Body of pancreas (tissue), 4 donors: ENCODE measurements at regions not wholly inside any gene's neighbourhood (a gene's known extent, or its start where the extent isn't known, plus 50 kb on each side); places are given as distances from the start of the nearest gene placed in this dataset.

Experiments
- ATAC-seq: fragments of 150-250 bp; one replicate; pipeline ENCODE4 v1.9.1; 2016
- DNase-seq, 4 donors: peaks; one replicate each; pipeline ENCODE4 v3.0.0-alpha.2; 2019
- H3K27ac ChIP-seq, 4 donors: fragments of 200-600 bp; sonication (generic); 1 replicate in 3 of 4; 2 replicates in 1 of 4; pipeline versions ENCODE4 v1.5.1 to v1.6.1; 2016 to 2019; ENCODE audit warnings: mild to moderate bottlenecking in 1 of 4, mixed read lengths in 1 of 4, moderate library complexity in 1 of 4
- H3K27me3 ChIP-seq, 2 donors: fragments of 200-600 bp; sonication (generic); one replicate each; pipeline ENCODE4 v1.6.0; 2016; ENCODE audit warnings: mild to moderate bottlenecking in 1 of 2
- H3K36me3 ChIP-seq, 2 donors: fragments of 200-600 bp; sonication (generic); replicated peaks in 1 of 2; 2 replicates each; pipeline ENCODE4 v1.5.1; 2016; ENCODE audit warnings: low read depth in 2 of 2; ENCODE audit not compliant: insufficient read depth in 1 of 2
- H3K4me1 ChIP-seq: fragments of 200-600 bp; sonication (generic); one replicate; pipeline ENCODE4 v1.6.0; 2016
- H3K4me3 ChIP-seq, 2 donors: fragments of 200-600 bp; sonication (generic); 1 replicate in 1 of 2; 2 replicates in 1 of 2; pipeline ENCODE4 v1.5.1; 2016 to 2019
- H3K9me3 ChIP-seq, 3 donors: fragments of 200-600 bp; sonication (generic); 1 replicate in 2 of 3; 2 replicates in 1 of 3; pipeline ENCODE4 v1.5.1; 2016
- CTCF ChIP-seq, 7 experiments: fragments of 450-650 bp in 4 of 7; fragments of 200-600 bp in 3 of 7; sonication (generic) in 3 of 7; IDR thresholded peaks; one replicate each; pipeline ENCODE4 v1.5.1; 2016 to 2019; ENCODE audit warnings: antibody characterized with exemption in 7 of 7
- POLR2A ChIP-seq, 3 donors: fragments of 450-650 bp; IDR thresholded peaks; one replicate each; pipeline ENCODE4 v1.6.1; 2016; ENCODE audit warnings: antibody characterized with exemption in 3 of 3, mild to moderate bottlenecking in 2 of 3
- WGBS, 2 donors: methylation state at CpG; one replicate each; pipeline ENCODE4 v1.1.5; 2017; 5-methylcytosine and 5-hydroxymethylcytosine counted together
- intact Hi-C: fragments of 100-400 bp; cut with DNase I; formaldehyde crosslinking; loops from one replicate; pipeline ENCODE4 v1.15.1; 2023

- no peak for ATAC-seq
- DNase-seq = no peak
- WGBS, 2 donors = 70 to 89% methylated on average over 10 to 12 of the region's 16 CpGs
These were observed 582.9 kb downstream of the BRD1 start for GRCh38 chr22:49244466-49245420.

GRCh38 chr22:49243965-49244364, 583.7 kb downstream of the BRD1 start:
- no peak overlapping the region for H3K27ac ChIP-seq
- TF ChIP-seq POLR2A (IDR thresholded peaks at IDR 0.05) (no peak), CTCF (IDR thresholded peaks at IDR 0.05) (no peak)
- ATAC-seq (no peak), DNase-seq (no peak)
- no peaks in the 10 kb centered on the region for H3K4me1 ChIP-seq
- 74 to 77% methylated on average over 3 to 7 of the region's 7 CpGs for WGBS, 2 donors
- H3K4me3 ChIP-seq = no peak overlapping the region
- intact Hi-C loops = no loop called here
- no peaks in the 10 kb centered on the region for H3K36me3 ChIP-seq
- H3K9me3 ChIP-seq = no peaks in the 10 kb centered on the region
- no peaks in the 10 kb centered on the region for H3K27me3 ChIP-seq

More at GRCh38 chr22:49244466-49245420, 582.9 kb downstream of the BRD1 start:
- Histone ChIP-seq H3K27me3 (no peaks in the 10 kb centered on the region), H3K27ac (no peak overlapping the region), H3K4me3 (no peak overlapping the region), H3K9me3 (no peaks in the 10 kb centered on the region), H3K4me1 (no peaks in the 10 kb centered on the region), H3K36me3 (no peaks in the 10 kb centered on the region)
- intact Hi-C loops = no loop called here
- TF ChIP-seq CTCF (IDR thresholded peaks at IDR 0.05) = no peak
- TF ChIP-seq POLR2A (IDR thresholded peaks at IDR 0.05) = no peak

GRCh38 chr22:49243335-49243734, 584.3 kb downstream of the BRD1 start:
- H3K4me3 ChIP-seq = no peak overlapping the region
- no peaks in the 10 kb centered on the region for H3K27me3 ChIP-seq
- no peak overlapping the region for H3K27ac ChIP-seq
- TF ChIP-seq CTCF (IDR thresholded peaks at IDR 0.05) (no peak), POLR2A (IDR thresholded peaks at IDR 0.05) (no peak)
- 60 to 61% methylated on average over 5 of the region's 5 CpGs for WGBS, 2 donors
- intact Hi-C loops = no loop called here
- H3K4me1 ChIP-seq = no peaks in the 10 kb centered on the region
- ATAC-seq (no peak), DNase-seq (no peak)
- no peaks in the 10 kb centered on the region for H3K9me3 ChIP-seq
- no peaks in the 10 kb centered on the region for H3K36me3 ChIP-seq

- Histone ChIP-seq H3K27ac (no peak overlapping the region), H3K36me3 (no peaks in the 10 kb centered on the region), H3K9me3 (no peaks in the 10 kb centered on the region), H3K4me1 (no peaks in the 10 kb centered on the region), H3K27me3 (no peaks in the 10 kb centered on the region), H3K4me3 (no peak overlapping the region)
- intact Hi-C loops = no loop called here
- no peak for TF ChIP-seq CTCF (IDR thresholded peaks at IDR 0.05)
- no peak for TF ChIP-seq POLR2A (IDR thresholded peaks at IDR 0.05)
- no peak for ATAC-seq
- no peak for DNase-seq
- 82% methylated on average over 3 of the region's 3 CpGs for WGBS, 2 donors
These were observed 585.2 kb downstream of the BRD1 start for GRCh38 chr22:49242480-49242879.
